ENCODE measurements at regions not wholly inside any gene's neighbourhood (a gene's known extent, or its start where the extent isn't known, plus 50 kb on each side); places are given as distances from the start of the nearest gene placed in this dataset.

DNA sequence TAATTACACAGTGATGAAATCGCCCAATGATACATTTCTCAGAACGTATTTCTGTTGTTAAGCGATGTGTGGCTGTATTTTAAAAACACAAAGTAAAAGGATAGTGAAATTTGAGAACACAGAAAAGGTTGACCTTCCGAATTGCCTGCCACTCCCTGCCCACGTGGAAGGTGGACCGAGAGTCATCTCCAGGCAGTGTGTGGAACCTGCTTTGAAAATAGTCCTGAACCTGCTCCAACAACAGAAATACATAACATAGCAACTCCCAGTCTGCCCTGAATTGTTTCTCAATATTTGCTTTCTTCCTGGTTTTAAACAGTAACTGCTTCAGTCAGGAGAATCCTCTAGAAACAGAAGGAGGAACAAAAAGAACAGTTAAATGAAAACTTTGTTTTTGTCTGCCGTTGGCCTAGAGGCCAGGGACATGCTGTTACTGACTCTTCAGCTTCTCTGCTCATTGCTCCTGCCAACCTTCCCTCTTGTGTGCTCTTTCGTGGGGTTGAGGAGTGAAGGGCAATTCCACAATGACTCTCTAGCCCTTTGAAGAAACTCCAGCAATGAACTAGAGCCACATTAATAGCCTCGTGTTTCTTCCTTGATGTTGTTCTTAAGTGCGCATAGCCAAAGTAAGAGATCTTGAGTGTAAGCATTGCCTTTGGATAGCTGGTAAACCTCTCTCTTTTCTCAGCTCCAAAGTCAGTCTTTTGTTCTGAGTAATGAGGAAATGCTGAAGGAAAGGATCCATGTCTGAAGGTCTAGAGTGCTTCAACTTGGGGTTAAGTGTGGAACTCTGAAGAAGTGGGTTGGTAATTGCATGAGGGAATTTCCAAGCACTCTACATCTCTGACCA, 452.5 kb upstream of the CCL2 start:
- peak; percentile 95 for DNase-seq

- DNase-seq, result peak; percentile 62
These were observed 451.8 kb upstream of the CCL2 start for GRCh38 chr17:33803199-33803685.

- DNase-seq, result no peak
These were observed 451.4 kb upstream of the CCL2 start for GRCh38 chr17:33803686-33804085.

DNA sequence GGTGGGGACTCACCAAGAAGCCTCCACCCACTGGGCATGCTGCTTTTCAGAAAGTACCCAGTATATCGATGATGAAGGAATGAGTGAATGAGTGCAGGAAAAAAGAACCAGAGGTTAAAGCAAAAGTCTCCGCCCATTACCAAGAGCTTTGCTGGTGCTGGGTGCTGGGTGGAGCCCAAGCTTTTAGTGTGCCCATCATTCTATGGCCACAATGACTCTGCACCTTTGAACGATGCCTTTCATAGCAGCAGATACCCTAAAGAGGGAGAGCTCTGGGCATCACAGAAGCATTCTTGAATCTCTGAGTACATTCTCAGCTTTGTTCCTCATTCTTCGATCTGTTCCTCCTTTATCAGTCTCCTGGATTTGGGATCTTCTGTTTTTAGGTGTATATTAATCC, 450.7 kb upstream of the CCL2 start:
- DNase-seq, result no peak

- no peak for DNase-seq
These were observed 448.5 kb upstream of the CCL2 start for GRCh38 chr17:33806631-33807030.

DNA sequence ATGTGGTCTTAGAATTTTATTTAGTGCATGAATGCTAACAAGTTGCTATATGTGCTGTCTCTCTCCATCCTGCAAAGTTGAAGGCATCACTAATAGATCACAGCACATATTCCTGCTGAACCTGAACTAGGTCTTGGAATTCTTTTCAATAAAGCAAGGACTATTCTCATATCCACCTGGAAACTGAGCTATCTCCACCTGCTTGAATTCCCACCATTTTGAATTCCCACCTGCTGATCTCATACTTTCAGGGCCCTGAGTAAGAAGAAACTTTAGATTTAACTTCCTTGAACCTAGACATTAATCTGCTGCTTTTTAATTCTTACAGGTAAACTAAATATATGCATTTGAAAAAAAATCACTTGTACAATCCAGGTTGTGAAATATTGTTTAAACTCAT, 445.3 kb upstream of the CCL2 start:
- DNase-seq, result no peak

DNA sequence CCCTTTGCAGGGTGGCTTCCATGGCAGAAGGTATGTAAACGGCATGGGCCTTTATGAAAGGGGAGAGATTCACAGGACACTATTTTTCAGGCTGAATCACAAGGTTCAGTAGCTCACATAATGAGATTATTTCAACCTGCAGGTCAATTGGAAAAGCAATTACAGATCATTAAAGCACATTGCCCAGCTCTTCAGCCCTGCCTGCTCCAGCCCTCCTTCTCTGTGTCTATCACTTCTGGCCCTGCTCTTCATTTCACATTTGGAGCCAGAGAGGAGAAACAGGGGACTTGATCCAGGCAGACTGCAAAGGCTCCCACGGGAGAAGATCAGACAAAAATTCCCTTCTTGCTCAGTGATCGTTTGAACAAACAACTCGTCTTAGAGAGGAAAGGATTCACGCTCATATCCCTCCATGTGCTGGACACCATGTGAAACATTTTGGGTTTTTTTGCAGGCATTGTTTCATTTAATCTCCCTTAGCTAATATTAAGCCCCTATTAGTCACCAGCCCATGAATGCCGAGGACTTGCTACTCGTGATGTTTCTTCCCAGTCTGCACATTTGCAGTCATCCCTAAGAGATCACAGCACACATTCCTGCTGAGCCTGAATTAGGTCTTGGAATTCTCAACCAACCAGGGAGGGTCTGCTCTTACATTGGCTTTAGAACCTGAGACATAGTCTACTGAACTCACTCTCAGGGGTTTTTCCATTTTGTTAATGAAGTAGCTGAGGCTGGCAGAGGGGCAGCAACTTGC, 443.9 kb upstream of the CCL2 start:
- no peak for DNase-seq

DNA sequence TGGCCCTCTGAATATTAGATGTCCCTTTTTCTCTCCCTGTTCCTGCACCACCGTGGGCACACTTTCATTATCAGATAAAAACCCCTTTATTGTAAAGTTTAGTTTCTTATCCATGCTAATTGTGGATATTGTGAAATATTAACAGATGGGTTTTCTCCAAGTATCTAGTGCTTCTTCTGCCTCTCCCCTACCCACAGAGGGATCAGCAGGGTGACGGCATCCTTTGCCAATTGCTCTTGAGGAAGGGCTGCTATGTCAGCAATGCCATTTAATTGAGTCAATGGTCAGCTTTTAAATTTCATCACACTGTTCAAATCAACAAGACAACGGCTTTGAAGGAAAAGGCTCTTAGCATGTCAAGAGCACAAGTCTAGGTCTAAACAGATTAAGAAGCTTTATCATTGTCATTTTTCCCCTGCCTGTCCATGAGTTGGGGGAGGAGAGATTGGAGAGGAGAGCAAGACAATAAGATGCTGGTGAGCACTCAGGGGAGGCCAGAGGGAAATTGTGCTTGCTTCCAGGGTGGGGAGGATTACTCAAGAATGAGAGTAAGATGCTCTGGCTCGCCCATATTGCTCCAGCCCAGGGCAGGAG, 443.0 kb upstream of the CCL2 start:
- no peak for DNase-seq

GRCh38 chr17:33814852-33815251, 440.2 kb upstream of the CCL2 start:
- no peak for DNase-seq

- DNase-seq, result no peak
These were observed 439.0 kb upstream of the CCL2 start for GRCh38 chr17:33816036-33816435.

- DNase-seq, result no peak
These were observed 438.1 kb upstream of the CCL2 start for GRCh38 chr17:33816842-33817617.

- no peak for DNase-seq
These were observed 435.5 kb upstream of the CCL2 start for GRCh38 chr17:33819539-33819938.

DNA sequence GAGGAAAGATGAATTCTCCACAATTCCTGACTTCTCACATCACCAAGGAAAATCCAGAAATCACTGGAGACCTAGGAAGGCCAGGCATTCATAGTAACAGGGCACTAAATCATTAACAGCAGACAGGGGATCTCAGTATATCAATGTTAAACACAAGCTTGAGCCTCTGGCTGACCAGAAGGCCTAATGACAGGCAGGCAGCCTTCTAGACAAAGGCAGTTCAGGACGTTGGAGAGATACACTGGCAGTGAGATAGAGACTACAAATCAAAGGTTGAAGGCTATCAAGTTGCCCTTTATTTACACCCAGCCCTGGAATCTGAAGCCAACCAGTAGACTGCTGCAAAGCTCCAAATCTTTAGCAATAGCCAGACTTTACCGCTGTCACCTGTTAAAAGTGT, 422.8 kb upstream of the CCL2 start:
- no peak for DNase-seq

GRCh38 chr17:33837281-33837680, 417.8 kb upstream of the CCL2 start:
- DNase-seq, result no peak

DNA sequence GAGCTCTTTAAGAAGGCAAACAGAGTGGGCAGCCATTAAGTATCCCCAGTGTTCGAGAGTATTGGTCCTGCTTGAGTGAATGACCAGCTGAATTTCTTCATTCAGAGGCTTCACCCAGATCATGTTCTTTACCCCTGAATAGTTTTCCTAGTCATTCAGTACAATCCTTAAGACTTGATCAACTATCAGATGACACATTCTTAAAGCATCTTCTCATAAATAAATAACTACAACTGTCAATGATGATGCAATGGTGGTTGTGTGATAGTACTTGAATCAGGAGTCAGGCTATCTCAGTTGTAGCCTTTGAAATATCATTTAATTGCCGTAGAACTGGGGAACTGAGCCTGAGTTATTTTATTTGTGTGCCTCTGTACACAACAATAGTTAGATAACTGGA, 416.8 kb upstream of the CCL2 start:
- DNase-seq, result no peak

- DNase-seq, result peak; percentile 97
These were observed 407.2 kb upstream of the CCL2 start for GRCh38 chr17:33847900-33848299.

DNA sequence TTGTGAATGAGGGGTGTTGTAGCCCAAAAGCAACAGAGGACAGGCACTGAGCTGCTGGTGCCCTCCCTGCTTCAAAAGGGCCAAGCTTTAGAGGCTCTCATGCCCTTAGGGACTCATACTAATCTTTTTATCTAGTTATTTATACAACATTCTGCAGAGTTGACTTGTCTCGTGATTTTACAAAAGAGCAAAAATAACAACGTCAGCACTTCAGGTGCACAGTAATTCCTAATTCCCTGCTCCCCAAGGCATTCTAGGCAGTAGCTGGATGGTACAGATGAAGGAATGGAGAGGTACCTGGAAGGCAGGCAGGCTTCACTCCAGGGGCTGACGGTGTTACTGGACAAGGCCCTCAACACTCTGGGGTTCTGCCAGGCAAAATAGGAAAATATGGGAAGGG, 406.7 kb upstream of the CCL2 start:
- no peak for DNase-seq

DNA sequence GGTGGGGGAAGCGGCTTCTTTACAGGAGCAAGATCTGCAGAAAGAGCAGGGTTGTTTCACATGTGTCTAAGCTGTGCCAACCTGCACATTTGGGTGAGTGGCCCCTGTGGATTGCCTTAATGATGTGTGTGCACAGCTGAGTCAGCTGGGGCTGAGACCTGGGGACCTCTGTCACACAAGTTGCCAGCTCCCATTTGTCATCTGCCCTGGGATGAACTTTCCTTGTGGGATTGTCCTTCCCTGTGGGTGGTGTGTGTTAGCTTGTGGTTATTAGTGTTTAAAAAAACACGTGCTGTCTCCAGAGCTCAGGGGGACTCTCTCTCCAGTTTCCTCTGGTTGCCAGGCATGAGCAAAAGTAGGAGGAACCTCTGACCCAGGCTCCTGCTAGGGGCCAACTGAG, 400.5 kb upstream of the CCL2 start:
- no peak for DNase-seq

- no peak for DNase-seq
These were observed 397.0 kb upstream of the CCL2 start for GRCh38 chr17:33858121-33858520.

DNA sequence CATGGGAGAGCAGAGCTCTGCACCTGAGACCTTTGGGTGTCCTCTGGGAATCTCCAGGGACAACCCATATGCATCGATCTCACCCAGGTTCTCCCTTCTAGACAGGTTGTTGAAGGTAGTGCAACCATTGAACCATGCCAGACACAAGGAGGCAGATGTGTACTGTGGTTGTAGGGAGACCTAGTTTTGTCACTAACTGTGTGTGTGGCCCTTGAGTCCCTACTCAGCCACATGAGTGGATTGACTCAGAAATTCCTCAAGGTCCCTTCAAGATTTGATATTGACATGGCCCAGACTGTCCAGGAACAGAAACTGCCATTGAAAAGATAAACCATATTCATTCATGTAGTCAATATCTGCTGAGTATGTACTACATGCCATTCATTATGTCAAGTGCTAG, 396.4 kb upstream of the CCL2 start:
- DNase-seq, result no peak

DNA sequence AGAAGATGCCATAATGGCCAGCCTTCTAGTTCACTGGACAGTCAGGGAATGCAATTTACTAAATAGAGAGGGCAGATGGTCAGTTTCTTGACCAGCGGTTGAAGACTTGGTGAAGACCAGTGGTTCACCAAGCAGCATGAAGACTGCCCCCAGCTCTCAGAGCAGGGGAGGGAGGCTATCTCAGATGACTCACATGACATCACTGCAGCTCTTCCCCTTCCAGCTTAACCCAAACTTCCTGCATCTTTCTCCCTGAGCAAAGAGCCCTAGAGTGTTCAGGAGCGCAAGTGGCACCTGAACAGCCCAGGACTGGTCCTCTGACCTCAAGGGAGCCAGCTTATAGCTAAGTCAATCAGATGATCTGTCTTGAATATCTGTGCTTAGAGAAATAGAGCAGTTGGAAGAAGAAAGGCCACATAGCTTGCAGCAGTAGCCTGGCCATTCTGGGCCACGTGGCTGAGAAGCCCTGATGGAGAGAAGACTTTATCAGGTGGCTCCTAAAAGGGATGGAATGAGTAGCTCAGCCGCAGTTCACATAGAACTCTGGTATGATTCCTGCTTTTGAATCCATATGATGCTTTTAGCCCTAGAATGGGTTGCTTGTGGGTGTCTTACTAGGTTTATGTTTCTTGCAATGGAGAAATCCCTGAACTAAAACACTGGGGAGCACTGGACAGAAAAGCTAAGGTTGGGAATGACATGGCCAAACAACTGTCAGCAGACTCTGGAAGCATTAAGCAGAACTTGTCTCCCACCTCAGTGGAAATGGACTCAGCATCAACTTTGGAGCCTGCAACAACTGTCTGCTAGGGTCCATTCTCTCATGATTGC, 392.1 kb upstream of the CCL2 start:
- no peak for DNase-seq

DNA sequence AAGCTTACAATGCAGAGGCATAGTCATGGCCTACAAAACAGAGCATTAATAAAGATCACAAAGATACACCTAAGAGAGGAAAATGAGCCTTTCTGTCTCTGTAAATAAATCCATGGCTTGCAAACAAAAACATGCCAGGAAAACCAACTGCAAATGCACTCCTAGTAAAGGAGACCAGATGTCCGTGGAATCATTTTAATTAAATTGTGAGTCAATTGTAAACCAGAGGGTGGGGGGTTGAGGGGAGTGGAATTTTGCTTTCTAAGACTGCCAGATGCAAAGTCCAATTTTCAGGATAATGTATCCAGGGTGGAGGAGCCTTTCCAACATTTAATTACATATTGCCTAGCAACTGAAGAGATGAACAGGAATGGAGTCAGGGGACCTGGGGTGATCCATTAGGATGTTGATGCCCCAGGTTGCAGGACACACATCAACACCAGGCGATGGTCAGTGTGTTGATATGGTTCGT, 390.3 kb upstream of the CCL2 start:
- no peak for DNase-seq

Data from DMS79 (cell line).